Endodermal cell (in vitro differentiated cells): ENCODE measurements at regions not wholly inside any gene's neighbourhood (a gene's known extent, or its start where the extent isn't known, plus 50 kb on each side); places are given as distances from the start of the nearest gene placed in this dataset.

Experiments
- DNase-seq: peaks from one replicate; pipeline ENCODE4 v3.0.0-alpha.2; 2017
- H3K27ac ChIP-seq: 2 replicates; pipeline ENCODE4 v1.5.1; 2013; ENCODE audit warnings: mild to moderate bottlenecking, low read depth, low read length, moderate library complexity
- H3K27me3 ChIP-seq: 2 replicates; pipeline ENCODE4 v1.6.1; 2013; ENCODE audit warnings: mild to moderate bottlenecking, low read length, moderate library complexity; ENCODE audit not compliant: insufficient read depth, control insufficient read depth, poor library complexity, severe bottlenecking
- H3K36me3 ChIP-seq: 2 replicates; pipeline ENCODE4 v1.7.0; 2013; ENCODE audit warnings: mild to moderate bottlenecking, low read length, moderate library complexity; ENCODE audit not compliant: control insufficient read depth, insufficient read depth
- H3K4me1 ChIP-seq: one replicate; pipeline ENCODE4 v1.7.0; 2013; ENCODE audit warnings: low read length; ENCODE audit not compliant: control insufficient read depth, insufficient read depth
- H3K4me3 ChIP-seq: 2 replicates; pipeline ENCODE4 v1.5.1; 2013; ENCODE audit warnings: mild to moderate bottlenecking, low read length, moderate library complexity
- H3K9ac ChIP-seq: 2 replicates; pipeline ENCODE4 v1.6.1; 2013; ENCODE audit warnings: mild to moderate bottlenecking, low read length, moderate library complexity; ENCODE audit not compliant: poor library complexity, severe bottlenecking; ENCODE audit errors: extremely low read depth
- H3K9me3 ChIP-seq: 2 replicates; pipeline ENCODE4 v1.6.1; 2013; ENCODE audit warnings: mild to moderate bottlenecking, low read length, moderate library complexity; ENCODE audit not compliant: control insufficient read depth
- H3K27ac Mint-ChIP-seq: 2 replicates; pipeline ENCODE4 v1.8.0; 2020; ENCODE audit warnings: mixed read lengths
- H3K27me3 Mint-ChIP-seq: 2 replicates; pipeline ENCODE4 v1.8.0; 2021; ENCODE audit warnings: mild to moderate bottlenecking, mixed read lengths; ENCODE audit not compliant: insufficient read depth
- H3K36me3 Mint-ChIP-seq: 2 replicates; pipeline ENCODE4 v1.8.0; 2020; ENCODE audit warnings: low read depth, mixed read lengths
- H3K4me1 Mint-ChIP-seq: 2 replicates; pipeline ENCODE4 v1.8.0; 2020; ENCODE audit warnings: mixed read lengths
- H3K4me3 Mint-ChIP-seq: 2 replicates; pipeline ENCODE4 v1.8.0; 2020; ENCODE audit warnings: mild to moderate bottlenecking, moderate library complexity, mixed read lengths
- H3K9me3 Mint-ChIP-seq: 2 replicates; pipeline ENCODE4 v1.8.0; 2020; ENCODE audit warnings: mild to moderate bottlenecking, mixed read lengths
- WGBS, 2 experiments: methylation state at CpG; one replicate each; pipeline versions ENCODE4 v1.1.5 to v1.1.7; 2013; ENCODE audit warnings: missing lambda C conversion rate in 2 of 2, mixed read lengths in 1 of 2; ENCODE audit not compliant: insufficient coverage in 1 of 2, insufficient read length in 1 of 2; 5-methylcytosine and 5-hydroxymethylcytosine counted together
- TF ChIP-seq, protein P1 (sequence below): fragments of 200-600 bp; sonication (generic); conservative IDR thresholded peaks from 2 replicates; pipeline ENCODE4 v1.5.0; 2021; ENCODE audit warnings: antibody characterized with exemption, mild to moderate bottlenecking

DNA sequence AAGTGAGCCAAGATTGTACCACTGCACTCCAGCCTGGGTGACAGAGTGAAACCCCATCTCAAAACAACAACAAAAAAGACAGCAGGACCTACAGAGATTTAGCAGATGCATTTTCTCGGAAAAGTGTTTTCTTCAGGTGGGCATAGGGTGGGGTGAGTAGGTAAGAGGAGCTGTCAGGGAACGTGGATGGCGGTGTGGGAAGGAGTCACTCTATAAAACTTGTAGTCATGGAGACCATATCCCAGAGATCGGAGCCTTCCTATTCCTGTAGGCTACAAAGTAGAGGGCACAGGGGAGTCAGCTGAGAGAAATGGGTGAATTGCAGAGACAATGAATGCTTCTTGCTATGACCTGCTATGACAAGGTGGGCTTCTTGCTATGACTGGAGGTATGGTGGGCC, 283.0 kb upstream of the FOXK1 start:
- no peak for DNase-seq
- no peaks in the 10 kb centered on the region for H3K4me1 Mint-ChIP-seq
- H3K9me3 ChIP-seq: peaks cover 53% of the 10 kb centered on the region

DNA sequence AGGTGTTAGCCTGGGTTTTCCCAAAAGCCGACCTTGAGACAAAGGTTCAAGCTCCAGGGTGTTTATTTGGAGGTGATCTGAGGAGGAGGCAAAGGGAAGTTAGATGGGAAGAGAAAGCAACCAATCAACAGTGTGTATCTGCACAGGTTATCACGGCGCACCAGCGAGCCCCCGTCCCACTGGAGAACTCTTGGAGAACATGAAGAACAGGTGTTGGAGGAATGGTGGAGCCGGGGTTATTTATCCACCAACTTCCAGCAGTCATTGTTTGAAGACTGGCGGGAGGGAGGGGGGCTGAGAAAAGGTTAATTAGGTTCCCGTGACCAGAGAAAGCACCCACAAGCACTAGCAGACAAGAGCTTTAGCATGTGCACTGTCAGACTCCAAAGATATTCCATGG, 282.5 kb upstream of the FOXK1 start:
- Mint-ChIP-seq H3K36me3 (no peaks in the 10 kb centered on the region), H3K4me3 (no peak overlapping the region), H3K4me1 (no peaks in the 10 kb centered on the region), H3K27me3 (peaks cover 12% of the 10 kb centered on the region), H3K27ac (no peak overlapping the region), H3K9me3 (peaks cover 55% of the 10 kb centered on the region)
- Histone ChIP-seq H3K9me3 (peaks cover 49% of the 10 kb centered on the region), H3K36me3 (no peaks in the 10 kb centered on the region), H3K4me3 (no peak overlapping the region), H3K9ac (no peak overlapping the region), H3K27me3 (no peaks in the 10 kb centered on the region), H3K4me1 (no peaks in the 10 kb centered on the region), H3K27ac (no peak overlapping the region)
- WGBS, 2 experiments: 67 to 80% methylated on average over 8 of the region's 8 CpGs
- no peak for DNase-seq
- TF ChIP-seq, protein P1, sequence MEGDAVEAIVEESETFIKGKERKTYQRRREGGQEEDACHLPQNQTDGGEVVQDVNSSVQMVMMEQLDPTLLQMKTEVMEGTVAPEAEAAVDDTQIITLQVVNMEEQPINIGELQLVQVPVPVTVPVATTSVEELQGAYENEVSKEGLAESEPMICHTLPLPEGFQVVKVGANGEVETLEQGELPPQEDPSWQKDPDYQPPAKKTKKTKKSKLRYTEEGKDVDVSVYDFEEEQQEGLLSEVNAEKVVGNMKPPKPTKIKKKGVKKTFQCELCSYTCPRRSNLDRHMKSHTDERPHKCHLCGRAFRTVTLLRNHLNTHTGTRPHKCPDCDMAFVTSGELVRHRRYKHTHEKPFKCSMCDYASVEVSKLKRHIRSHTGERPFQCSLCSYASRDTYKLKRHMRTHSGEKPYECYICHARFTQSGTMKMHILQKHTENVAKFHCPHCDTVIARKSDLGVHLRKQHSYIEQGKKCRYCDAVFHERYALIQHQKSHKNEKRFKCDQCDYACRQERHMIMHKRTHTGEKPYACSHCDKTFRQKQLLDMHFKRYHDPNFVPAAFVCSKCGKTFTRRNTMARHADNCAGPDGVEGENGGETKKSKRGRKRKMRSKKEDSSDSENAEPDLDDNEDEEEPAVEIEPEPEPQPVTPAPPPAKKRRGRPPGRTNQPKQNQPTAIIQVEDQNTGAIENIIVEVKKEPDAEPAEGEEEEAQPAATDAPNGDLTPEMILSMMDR: no peak

More for the DNA sequence above, 283.0 kb upstream of the FOXK1 start:
- Mint-ChIP-seq H3K27me3 (peaks cover 10% of the 10 kb centered on the region), H3K4me3 (no peak overlapping the region), H3K36me3 (no peaks in the 10 kb centered on the region), H3K9me3 (peaks cover 54% of the 10 kb centered on the region), H3K27ac (no peak overlapping the region)
- Histone ChIP-seq H3K4me3 (no peak overlapping the region), H3K4me1 (no peaks in the 10 kb centered on the region), H3K27me3 (no peaks in the 10 kb centered on the region), H3K36me3 (no peaks in the 10 kb centered on the region), H3K27ac (no peak overlapping the region), H3K9ac (no peak overlapping the region)
- TF ChIP-seq, protein P1: no peak
- WGBS, 2 experiments: 84 to 100% methylated on average over 1 to 4 of the region's 4 CpGs

DNA sequence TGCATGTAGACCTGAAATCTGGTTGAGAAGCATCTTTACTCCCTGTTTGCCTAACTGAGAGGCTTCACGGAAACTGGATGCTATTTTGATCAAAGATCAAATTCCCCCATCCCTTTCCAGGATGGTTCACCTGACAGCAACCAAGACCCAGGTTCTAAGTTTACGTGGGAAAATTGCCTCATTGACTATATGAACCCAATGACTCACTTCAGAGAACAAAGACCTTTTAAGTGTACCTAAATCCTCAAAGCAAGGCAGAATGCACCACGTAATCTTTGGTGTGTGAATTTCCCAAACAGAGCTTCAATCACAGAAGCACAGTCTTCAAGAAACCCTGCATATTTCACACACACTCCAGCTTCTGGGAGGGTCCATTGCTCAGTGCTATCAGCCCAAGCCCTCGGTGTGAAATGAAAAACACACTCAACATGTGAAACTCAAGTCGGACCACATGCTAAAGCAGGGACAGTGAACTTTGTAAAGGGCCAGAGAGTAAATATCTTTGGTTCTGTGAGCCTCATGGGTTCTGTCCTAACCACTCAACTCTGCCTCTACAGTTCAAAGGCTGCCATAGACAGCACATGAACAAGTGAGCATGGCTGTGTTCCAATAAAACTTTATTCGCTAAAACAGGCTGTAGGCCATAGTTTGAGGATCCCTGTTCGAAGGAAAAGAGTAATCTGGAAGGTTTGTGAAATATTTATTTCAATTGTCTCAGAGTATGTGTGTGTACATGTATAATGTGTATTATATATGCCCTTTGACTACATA, 275.6 kb upstream of the FOXK1 start:
- H3K36me3 ChIP-seq: no peaks in the 10 kb centered on the region
- H3K4me1 ChIP-seq: no peaks in the 10 kb centered on the region
- 63 to 75% methylated on average over 4 to 7 of the region's 7 CpGs for WGBS, 2 experiments
- H3K9ac ChIP-seq: no peak overlapping the region
- Mint-ChIP-seq H3K27ac (no peak overlapping the region), H3K36me3 (no peaks in the 10 kb centered on the region), H3K4me3 (no peak overlapping the region), H3K4me1 (no peaks in the 10 kb centered on the region), H3K9me3 (peaks cover 27% of the 10 kb centered on the region), H3K27me3 (peaks cover 17% of the 10 kb centered on the region)
- TF ChIP-seq, protein P1: peak; percentile 40
- H3K27me3 ChIP-seq: no peaks in the 10 kb centered on the region
- no peak overlapping the region for H3K4me3 ChIP-seq
- peaks cover 13% of the 10 kb centered on the region for H3K9me3 ChIP-seq
- H3K27ac ChIP-seq: no peak overlapping the region
- no peak for DNase-seq
